ENCODE measurements at regions not wholly inside any gene's neighbourhood (a gene's known extent, or its start where the extent isn't known, plus 50 kb on each side); places are given as distances from the start of the nearest gene placed in this dataset.
"Not testable (repeated sequence)": the region's sequence is repeated elsewhere in the genome, so short reads cannot be mapped to it uniquely, and the experiment has no call there.

DNA sequence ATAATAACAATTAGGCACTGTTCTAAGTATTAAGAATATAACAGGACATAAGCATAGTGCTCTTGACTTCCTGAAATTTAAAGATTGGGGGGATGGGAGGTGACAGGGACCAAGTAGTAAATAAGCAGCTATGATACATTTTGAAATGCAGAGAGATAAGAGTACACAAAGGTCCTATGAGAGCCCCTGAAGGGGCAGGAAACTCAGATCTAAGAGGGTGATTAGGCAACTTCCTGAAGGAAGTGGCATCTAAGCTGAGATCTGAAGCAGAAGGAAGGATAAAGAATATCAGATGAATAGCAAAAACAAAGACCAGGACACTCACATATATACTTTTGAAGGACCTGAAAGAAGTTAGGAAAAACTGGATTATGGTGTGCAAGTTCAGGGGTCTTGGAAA is 415.2 kb upstream of the FRG2C start:
- no peak for DNase-seq (ENCODE audit: low read depth)
- H3K36me3 ChIP-seq (ENCODE audit: control insufficient read depth, insufficient read depth, low read length, severe bottlenecking), result no peaks in the 10 kb centered on the region
- no peak overlapping the region for H3K9ac ChIP-seq (ENCODE audit: low read length)
- H3K9me3 ChIP-seq (ENCODE audit: control insufficient read depth, low read length), result no peaks in the 10 kb centered on the region
- H3K4me3 ChIP-seq (ENCODE audit: low read length), result no peak overlapping the region
- no peaks in the 10 kb centered on the region for H3K4me1 ChIP-seq (ENCODE audit: control insufficient read depth, insufficient read depth, low read length)
- H3K27me3 ChIP-seq (replicated peaks; ENCODE audit: control insufficient read depth, insufficient read depth, low read length), result peaks cover 5% of the 10 kb centered on the region

- H3K36me3 ChIP-seq (ENCODE audit: control insufficient read depth, insufficient read depth, low read length, severe bottlenecking), result no peaks in the 10 kb centered on the region
- H3K9me3 ChIP-seq (ENCODE audit: control insufficient read depth, low read length), result no peaks in the 10 kb centered on the region
- no peak overlapping the region for H3K4me3 ChIP-seq (ENCODE audit: low read length)
- DNase-seq (ENCODE audit: low read depth), result no peak
- peaks cover 34% of the 10 kb centered on the region for H3K27me3 ChIP-seq (replicated peaks; ENCODE audit: control insufficient read depth, insufficient read depth, low read length)
- no peaks in the 10 kb centered on the region for H3K4me1 ChIP-seq (ENCODE audit: control insufficient read depth, insufficient read depth, low read length)
- H3K9ac ChIP-seq (ENCODE audit: low read length), result no peak overlapping the region
These were observed 409.4 kb upstream of the FRG2C start for GRCh38 chr3:75254685-75255084.

GRCh38 chr3:75258825-75259683 is 405.1 kb upstream of the FRG2C start:
- DNase-seq (ENCODE audit: low read depth), result peak; percentile 64
- H3K9me3 ChIP-seq (ENCODE audit: control insufficient read depth, low read length); H3K9ac ChIP-seq (ENCODE audit: low read length); H3K4me1 ChIP-seq (ENCODE audit: control insufficient read depth, insufficient read depth, low read length); H3K36me3 ChIP-seq (ENCODE audit: control insufficient read depth, insufficient read depth, low read length, severe bottlenecking); H3K4me3 ChIP-seq (ENCODE audit: low read length): not testable (repeated sequence)
- peaks cover 38% of the 10 kb centered on the region for H3K27me3 ChIP-seq (replicated peaks; ENCODE audit: control insufficient read depth, insufficient read depth, low read length)

DNA sequence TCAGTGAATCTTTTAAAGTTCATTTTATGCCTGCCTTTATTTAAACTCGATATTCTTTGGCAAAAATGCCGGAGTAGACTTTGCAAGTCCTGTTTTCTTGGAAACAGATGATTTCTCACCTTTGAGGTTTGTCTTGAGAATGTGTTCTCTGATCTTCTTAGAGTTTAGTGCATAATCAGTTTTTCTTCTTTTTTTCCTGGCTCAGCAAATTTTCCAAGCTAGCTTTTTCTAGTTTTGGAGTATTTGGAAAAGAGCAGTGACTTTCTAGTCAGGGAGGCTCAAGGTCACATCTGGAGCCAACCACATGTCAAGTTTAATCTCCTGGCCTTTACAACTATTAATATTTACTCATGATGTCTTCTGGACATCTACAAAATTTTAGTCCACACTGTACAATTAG is 403.2 kb upstream of the FRG2C start:
- not testable (repeated sequence) for H3K9me3 ChIP-seq (ENCODE audit: control insufficient read depth, low read length); H3K36me3 ChIP-seq (ENCODE audit: control insufficient read depth, insufficient read depth, low read length, severe bottlenecking); H3K4me3 ChIP-seq (ENCODE audit: low read length); H3K9ac ChIP-seq (ENCODE audit: low read length); DNase-seq (ENCODE audit: low read depth); H3K4me1 ChIP-seq (ENCODE audit: control insufficient read depth, insufficient read depth, low read length)
- H3K27me3 ChIP-seq (replicated peaks; ENCODE audit: control insufficient read depth, insufficient read depth, low read length), result peaks cover 23% of the 10 kb centered on the region

GRCh38 chr3:75262661-75263060 is 401.5 kb upstream of the FRG2C start:
- Histone ChIP-seq H3K9me3 (ENCODE audit: control insufficient read depth, low read length) (no peaks in the 10 kb centered on the region), H3K9ac (ENCODE audit: low read length) (no peak overlapping the region), H3K4me3 (ENCODE audit: low read length) (no peak overlapping the region), H3K4me1 (ENCODE audit: control insufficient read depth, insufficient read depth, low read length) (no peaks in the 10 kb centered on the region), H3K27me3 (replicated peaks; ENCODE audit: control insufficient read depth, insufficient read depth, low read length) (peaks cover 12% of the 10 kb centered on the region), H3K36me3 (ENCODE audit: control insufficient read depth, insufficient read depth, low read length, severe bottlenecking) (no peaks in the 10 kb centered on the region)
- no peak for DNase-seq (ENCODE audit: low read depth)

DNA sequence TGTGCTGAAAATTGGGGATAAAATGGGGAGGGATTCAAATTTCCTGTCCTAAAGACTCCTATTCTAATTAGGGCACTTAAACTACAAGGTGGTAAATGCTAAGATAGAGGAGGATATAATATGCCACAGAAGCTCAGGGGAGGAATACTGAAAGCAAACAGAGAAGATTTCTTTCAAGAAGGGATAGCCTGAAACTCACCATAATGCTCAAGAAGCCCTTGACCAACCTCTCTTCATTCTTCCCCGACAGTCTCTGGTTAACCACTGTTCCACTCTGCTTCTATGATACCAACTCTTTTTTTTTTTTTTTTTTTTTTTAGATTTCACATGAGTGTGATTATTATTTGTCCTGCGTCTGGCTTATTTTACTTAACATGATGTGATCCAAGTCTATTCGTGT is 398.2 kb upstream of the FRG2C start:
- no peak overlapping the region for H3K4me3 ChIP-seq (ENCODE audit: low read length)
- H3K9ac ChIP-seq (ENCODE audit: low read length), result no peak overlapping the region
- no peaks in the 10 kb centered on the region for H3K36me3 ChIP-seq (ENCODE audit: control insufficient read depth, insufficient read depth, low read length, severe bottlenecking)
- DNase-seq (ENCODE audit: low read depth), result no peak
- no peaks in the 10 kb centered on the region for H3K27me3 ChIP-seq (replicated peaks; ENCODE audit: control insufficient read depth, insufficient read depth, low read length)
- H3K4me1 ChIP-seq (ENCODE audit: control insufficient read depth, insufficient read depth, low read length), result no peaks in the 10 kb centered on the region
- no peaks in the 10 kb centered on the region for H3K9me3 ChIP-seq (ENCODE audit: control insufficient read depth, low read length)

DNA sequence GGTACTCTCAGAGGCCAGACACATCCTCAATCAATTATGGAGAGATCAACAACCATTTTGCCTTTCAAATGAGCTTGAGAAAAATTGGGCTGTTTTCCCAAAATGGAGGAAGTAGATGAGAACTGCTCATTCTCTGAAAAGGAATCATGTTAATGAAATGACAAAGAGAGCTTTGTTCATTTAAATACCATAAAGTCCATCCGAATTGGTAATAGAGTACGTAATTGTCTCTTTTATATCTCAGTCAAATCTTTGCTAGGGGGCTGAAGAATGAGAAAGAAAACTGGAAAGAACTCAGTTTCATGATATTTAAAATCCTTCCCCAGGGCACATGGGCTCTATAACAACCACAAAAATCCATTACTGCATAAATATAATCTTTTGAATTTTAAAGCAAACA is 395.6 kb upstream of the FRG2C start:
- not testable (repeated sequence) for H3K27me3 ChIP-seq (replicated peaks; ENCODE audit: control insufficient read depth, insufficient read depth, low read length); H3K4me1 ChIP-seq (ENCODE audit: control insufficient read depth, insufficient read depth, low read length); H3K9ac ChIP-seq (ENCODE audit: low read length); H3K4me3 ChIP-seq (ENCODE audit: low read length); H3K9me3 ChIP-seq (ENCODE audit: control insufficient read depth, low read length); H3K36me3 ChIP-seq (ENCODE audit: control insufficient read depth, insufficient read depth, low read length, severe bottlenecking)
- DNase-seq (ENCODE audit: low read depth), result peak; percentile 1

DNA sequence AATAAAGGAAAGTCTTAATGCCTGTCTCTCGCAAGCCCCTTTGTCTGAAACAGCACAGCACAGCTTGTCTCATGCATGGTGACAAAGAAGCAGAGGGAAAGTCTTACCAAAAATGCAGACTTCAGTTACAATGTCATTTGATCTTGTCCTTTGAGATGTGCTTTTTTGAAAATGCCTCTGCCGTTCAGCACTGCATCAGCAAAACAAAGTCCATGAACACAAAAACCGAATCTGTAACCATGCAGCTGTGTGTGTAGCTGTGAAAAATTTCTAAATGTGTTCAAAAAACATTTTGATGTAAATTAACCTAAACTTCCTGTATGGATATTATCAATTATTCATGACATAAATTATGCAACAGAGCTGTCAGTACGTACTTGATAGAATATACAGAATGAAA is 391.9 kb upstream of the FRG2C start:
- DNase-seq (ENCODE audit: low read depth); H3K4me1 ChIP-seq (ENCODE audit: control insufficient read depth, insufficient read depth, low read length); H3K4me3 ChIP-seq (ENCODE audit: low read length); H3K36me3 ChIP-seq (ENCODE audit: control insufficient read depth, insufficient read depth, low read length, severe bottlenecking); H3K9me3 ChIP-seq (ENCODE audit: control insufficient read depth, low read length); H3K27me3 ChIP-seq (replicated peaks; ENCODE audit: control insufficient read depth, insufficient read depth, low read length); H3K9ac ChIP-seq (ENCODE audit: low read length): not testable (repeated sequence)

DNA sequence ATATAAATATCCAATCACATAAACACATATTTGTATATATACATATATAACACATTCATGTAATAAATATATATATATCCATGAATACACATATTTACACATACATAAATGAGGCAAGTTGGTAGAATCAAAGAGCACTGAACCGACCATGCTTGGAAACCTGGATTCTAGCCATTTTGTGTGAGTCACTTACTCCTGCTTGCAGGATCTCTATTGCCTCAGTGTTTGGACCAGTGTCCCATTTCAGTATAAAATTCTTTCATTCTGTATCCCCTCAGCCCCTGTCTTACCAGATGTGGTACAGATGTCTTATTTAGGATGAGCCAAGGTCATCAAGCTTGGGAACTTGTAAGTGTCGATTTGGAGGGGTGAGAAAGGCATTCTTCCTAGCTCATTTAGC is 391.4 kb upstream of the FRG2C start:
- H3K9ac ChIP-seq (ENCODE audit: low read length), result no peak overlapping the region
- no peaks in the 10 kb centered on the region for H3K36me3 ChIP-seq (ENCODE audit: control insufficient read depth, insufficient read depth, low read length, severe bottlenecking)
- no peak overlapping the region for H3K4me3 ChIP-seq (ENCODE audit: low read length)
- H3K9me3 ChIP-seq (ENCODE audit: control insufficient read depth, low read length), result no peaks in the 10 kb centered on the region
- no peaks in the 10 kb centered on the region for H3K4me1 ChIP-seq (ENCODE audit: control insufficient read depth, insufficient read depth, low read length)
- DNase-seq (ENCODE audit: low read depth), result peak; percentile 85
- no peaks in the 10 kb centered on the region for H3K27me3 ChIP-seq (replicated peaks; ENCODE audit: control insufficient read depth, insufficient read depth, low read length)

DNA sequence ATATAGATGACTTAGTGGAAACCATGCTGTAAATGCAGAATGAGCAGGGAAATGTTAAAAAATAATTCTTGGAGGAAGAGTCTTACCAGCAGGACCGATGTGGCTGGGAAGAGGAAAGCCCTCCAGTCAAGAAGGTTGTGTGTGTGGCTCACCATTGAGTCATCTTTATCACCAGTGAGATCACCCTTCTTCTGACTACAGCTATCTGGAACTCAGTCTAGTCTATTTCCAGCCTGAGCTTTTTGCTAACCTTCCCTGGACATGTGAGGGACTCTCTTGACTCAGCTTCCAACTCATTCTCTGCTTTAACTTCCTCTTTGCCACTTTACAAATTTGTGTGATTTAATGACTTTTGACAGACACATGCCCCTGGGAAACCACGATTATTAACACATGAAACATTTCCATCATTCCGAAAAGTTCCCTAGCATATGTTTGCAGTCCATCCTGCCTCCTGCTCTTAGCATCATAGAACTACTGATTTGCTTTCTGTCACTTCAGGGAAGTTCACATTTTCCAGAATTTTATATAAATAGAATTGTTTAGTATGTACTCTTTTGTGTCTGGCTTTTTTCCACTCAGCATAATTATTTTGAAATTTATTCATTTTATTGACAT is 378.5 kb upstream of the FRG2C start:
- peak; percentile 64 for DNase-seq (ENCODE audit: low read depth)
- H3K9me3 ChIP-seq (ENCODE audit: control insufficient read depth, low read length); H3K9ac ChIP-seq (ENCODE audit: low read length); H3K36me3 ChIP-seq (ENCODE audit: control insufficient read depth, insufficient read depth, low read length, severe bottlenecking); H3K4me1 ChIP-seq (ENCODE audit: control insufficient read depth, insufficient read depth, low read length); H3K4me3 ChIP-seq (ENCODE audit: low read length); H3K27me3 ChIP-seq (replicated peaks; ENCODE audit: control insufficient read depth, insufficient read depth, low read length): not testable (repeated sequence)

GRCh38 chr3:75288972-75289574 is 375.1 kb upstream of the FRG2C start:
- H3K4me1 ChIP-seq (ENCODE audit: control insufficient read depth, insufficient read depth, low read length); H3K4me3 ChIP-seq (ENCODE audit: low read length); H3K9me3 ChIP-seq (ENCODE audit: control insufficient read depth, low read length); H3K9ac ChIP-seq (ENCODE audit: low read length); H3K36me3 ChIP-seq (ENCODE audit: control insufficient read depth, insufficient read depth, low read length, severe bottlenecking); DNase-seq (ENCODE audit: low read depth); H3K27me3 ChIP-seq (replicated peaks; ENCODE audit: control insufficient read depth, insufficient read depth, low read length): not testable (repeated sequence)

Data from adipocyte (in vitro differentiated cells).